ENCODE measurements at regions not wholly inside any gene's neighbourhood (a gene's known extent, or its start where the extent isn't known, plus 50 kb on each side); places are given as distances from the start of the nearest gene placed in this dataset.
"Not testable (repeated sequence)": the region's sequence is repeated elsewhere in the genome, so short reads cannot be mapped to it uniquely, and the experiment has no call there.

DNA sequence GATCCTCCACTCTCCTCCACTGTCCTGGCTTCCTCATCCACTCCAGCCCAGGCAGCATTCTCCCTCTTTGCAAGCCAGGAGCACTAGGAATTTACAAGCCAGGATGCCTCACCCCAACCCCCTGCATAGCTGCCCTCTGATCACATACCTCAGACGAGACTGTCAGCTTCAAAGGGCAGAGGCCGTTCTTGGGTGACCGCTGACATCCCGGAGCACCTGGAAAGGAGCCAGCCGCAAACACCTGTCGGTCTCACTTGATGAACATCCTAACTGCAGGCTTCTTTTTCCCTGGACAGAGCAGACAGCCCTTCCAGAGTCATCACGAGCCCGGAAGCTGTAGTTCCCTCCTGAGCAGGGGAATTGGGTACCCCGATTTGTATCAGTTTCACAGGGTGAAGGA, 451.3 kb upstream of the B3GAT1 start:
- no peak for DNase-seq

DNA sequence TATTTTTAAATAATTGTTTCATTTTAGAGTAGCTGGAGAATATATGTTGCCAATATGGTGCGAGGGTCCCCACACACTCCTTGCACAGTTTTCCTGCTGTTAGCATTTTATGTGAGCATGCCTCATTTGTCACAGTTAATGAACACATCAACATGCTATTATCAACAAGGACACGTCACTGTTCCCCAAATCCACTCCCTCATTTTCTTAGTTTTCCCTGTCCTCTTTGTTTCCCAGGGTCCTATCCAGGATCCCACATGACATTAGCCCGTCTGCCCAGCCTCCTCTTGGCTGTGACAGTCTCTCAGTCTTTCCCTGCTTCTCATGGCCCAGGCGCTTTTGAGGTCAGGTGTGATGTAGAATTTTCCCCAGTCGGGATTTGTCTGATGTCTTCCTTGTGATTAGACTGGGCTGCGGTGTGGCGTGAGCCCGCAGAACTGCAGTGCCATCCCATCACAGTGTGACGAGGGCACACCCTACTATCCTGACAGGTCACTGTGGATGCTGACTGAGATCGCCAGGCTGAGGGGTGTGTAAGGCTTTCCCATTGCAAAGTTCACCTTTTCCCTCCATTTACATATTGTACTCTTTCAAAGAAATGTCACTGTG, 450.6 kb upstream of the B3GAT1 start:
- no peak for DNase-seq

DNA sequence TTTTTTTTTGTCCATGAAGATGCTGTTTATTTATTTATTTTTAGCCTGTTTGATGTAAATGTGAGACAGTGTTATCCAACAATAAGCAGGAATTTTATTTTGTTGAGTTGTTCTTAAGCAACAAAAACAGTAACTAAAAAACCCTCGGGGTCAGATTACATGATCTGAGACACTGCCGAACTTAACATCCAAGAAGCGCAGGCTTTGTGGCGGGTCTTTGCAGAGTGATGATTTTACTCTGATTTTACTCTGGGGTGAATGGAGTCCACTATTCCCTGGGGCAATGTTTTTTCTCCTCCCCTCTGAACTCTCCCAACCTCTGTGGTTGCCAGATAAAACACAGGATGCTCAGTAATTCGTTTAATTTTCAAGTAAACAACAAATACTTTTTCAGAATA, 450.1 kb upstream of the B3GAT1 start:
- no peak for DNase-seq

DNA sequence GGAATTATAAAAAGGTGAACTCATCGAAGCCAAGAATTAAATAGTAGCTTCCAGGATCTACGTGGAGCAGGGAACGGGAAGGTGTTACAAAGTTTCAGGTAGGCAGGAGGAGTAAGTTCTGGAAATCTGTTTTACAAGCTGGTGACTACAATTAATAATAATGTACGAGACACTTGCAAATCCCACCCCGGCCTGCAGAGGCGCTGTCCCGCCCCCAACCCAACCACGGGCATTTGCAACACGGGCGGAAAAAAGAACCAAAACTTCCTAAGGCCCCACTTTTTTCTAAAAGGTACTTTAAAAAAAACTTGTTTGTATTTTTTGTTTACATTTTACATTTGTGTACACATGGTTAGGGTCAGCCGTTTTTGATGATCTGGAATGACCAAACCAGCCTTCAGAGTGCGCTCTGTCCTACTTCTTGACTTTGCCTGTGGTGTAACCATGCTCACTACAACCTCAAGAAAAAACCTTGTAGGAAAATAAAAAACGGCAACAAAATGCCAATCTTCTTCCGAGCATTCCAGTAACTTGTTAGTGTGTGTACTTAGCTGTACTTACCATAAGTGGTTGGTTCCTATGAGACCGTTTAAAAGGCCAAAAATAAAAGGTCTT, 449.6 kb upstream of the B3GAT1 start:
- DNase-seq: no peak

DNA sequence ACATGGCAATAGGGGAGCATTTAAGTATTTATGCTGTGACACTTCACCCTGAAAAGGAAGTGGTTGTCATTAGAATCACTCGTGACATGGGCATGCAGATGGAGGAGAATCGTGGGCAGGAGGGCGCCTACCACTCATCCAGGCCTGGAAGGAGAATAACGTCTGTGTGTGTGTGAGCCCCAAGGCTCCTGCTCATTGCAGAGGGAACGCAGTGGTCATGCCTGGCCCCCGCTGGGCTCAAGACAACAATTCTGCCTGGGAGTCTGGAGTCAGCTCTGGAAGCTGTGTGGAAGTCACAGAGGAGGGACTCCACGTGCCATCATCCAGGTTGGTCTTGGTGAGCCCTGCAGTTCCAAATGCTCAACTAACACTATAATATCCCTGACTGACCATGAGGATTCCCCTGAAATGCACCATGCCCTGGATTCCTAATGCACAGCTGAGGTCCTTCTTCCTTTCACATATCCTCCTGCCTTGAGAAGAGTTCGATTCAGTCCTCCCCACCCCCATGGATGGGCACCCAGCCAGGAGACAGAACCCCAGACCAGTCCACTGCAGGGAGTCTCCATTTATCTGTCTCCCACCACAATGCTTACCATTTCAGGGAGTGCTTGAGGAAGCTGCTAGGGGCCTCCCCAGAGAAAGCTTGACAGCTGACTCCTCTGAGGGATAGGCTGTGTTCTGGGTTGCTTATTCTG, 446.9 kb upstream of the B3GAT1 start:
- no peak for DNase-seq

DNA sequence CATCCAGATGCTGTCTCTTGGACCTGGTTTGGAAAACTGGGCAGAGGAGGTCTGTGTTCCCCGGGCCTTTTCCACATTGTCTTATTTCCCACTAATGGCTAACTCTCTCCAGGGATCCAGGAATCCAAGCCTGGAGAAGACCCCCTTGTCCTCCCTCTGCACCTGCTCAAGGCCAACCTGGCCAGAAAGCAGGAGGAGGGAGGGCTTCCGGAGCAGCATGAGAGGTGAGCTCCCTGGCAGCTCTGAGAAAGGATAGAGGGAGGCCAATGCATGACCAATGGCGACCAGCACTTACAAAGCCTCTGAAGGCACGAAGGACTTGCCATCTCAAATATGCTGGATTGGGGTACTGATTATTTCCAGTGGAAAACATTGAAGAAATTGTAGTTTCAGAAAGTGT, 445.0 kb upstream of the B3GAT1 start:
- DNase-seq: no peak

DNA sequence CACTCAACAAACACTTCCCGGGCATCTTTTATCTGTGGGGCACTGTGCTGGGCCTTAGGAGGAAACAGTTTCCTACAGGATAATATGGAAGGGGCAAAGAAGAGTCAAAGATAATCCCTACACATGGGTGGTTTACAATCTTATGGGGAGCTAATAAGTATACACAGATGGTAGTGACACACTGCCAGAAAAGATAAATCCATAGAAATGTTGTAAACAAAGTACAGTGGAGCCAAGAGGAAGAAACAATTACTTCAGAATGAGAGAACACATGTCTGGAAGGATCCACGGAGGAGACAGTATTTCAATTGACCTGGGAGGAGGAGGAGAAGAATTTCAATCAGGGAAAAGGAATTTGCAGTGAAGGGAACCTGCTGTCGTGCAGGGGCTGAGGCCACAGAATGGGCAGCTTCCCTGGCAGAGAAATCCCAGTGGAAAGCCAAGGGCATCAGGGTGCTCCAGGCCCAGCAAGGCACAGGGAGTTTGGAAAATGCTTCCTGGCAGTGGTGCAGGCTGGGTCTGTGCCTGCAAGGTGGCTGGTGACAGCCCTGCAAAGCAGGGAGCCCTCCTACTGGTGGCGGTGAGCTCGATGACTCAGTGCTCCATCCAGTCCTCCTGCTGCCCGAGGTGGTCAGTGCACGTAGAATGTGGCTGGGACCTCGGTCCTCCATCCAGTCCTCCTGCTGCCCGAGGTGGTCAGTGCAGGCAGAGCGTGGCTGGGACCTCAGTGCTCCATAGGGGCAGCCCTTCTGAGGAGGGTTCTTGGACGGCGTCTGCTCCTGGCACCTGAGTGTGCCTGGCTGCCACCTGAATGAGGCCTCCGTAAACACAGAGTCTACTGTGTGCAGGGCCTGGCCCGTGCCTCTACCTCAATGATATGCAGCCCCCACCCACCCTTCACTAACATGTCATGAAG, 444.3 kb upstream of the B3GAT1 start:
- no peak for DNase-seq

DNA sequence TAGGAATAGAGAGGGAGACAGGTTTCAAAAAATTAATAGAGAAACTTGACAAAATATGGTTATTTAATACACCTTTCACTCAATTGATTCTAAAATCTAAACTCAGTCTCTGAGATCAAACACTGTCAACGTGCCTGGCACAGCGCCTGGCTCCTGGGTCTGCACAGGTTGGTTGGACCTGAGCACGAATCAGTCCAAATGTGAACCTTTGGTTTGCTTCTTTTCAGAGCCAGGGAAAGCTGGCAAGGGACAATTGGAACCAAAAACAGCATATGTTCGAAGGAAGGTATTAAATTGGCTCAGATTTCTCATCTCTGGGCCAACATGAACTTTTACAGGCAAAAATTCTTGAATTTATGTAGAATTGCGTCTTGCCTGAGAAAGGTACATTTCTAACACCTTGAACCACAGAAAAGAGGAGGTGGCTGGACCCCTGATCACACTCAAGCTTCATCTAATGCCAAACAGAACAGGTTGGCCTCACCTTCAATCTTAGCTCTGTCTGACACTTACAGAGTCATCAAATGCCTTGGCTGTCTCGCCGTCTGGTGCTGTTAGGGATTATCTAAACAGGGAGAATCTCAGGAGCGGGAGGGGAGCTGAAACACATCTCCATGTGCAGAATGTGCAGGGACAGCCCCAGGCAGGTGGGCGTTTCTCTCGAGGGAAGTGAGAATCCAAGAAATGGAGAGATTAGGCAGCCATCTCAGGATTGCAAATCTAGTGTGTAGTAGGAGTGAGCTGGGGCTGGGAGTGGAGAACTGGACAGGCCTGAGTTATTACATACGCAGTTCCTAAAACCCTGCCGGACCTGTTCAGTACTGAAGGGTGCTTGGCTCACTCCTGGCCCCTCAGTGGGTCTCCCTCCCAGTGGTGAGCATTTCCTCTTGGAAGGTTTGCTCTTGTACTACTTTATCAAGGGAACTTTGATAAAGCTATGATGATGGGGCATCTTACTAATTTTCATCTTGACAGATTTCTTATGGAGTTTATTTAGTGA, 442.2 kb upstream of the B3GAT1 start:
- no peak for DNase-seq

DNA sequence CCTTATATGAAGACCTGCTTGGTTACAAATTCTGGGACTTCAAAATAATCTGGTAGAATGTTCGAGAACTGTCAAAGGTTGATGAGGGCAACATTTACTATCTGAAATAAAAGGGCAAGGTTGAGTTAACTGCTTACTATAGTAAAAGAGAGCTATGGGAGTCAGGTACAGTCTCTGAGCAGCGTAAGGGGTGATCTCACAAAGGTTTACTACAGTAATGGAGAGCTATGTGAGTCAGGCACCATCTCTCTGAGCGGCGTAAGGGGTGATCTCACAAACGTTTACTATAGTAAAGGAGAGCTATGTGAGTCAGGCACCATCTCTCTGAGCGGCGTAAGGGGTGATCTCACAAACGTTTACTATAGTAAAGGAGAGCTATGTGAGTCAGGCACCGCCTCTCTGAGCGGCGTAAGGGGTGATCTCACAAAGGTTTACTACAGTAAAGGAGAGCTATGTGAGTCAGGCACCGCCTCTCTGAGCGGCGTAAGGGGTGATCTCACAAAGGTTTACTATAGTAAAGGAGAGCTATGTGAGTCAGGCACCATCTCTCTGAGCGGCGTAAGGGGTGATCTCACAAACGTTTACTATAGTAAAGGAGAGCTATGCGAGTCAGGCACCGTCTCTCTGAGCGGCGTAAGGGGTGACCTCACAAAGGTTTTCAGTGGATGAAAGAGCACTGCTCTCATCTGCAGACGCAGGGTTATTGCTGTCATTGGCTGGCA, 439.6 kb upstream of the B3GAT1 start:
- DNase-seq: not testable (repeated sequence)

DNA sequence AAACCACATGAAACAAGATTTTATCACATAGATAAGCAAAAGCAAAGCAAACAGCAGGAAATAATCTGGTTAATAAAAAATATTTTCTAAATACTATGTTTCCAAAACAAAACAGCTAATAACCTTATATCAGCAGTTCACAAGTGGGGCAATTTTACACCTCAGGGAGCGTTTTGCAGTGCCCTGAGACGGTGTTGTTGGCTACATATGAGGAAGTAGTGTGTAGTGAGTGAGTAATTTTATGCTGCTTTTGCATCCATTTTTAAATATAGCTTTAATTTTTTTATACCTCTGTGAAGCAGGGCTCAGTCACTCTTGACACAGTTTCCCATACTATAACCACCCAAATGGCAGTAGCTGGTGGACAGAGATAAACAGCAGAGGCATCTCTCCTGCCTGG, 438.5 kb upstream of the B3GAT1 start:
- DNase-seq: no peak

DNA sequence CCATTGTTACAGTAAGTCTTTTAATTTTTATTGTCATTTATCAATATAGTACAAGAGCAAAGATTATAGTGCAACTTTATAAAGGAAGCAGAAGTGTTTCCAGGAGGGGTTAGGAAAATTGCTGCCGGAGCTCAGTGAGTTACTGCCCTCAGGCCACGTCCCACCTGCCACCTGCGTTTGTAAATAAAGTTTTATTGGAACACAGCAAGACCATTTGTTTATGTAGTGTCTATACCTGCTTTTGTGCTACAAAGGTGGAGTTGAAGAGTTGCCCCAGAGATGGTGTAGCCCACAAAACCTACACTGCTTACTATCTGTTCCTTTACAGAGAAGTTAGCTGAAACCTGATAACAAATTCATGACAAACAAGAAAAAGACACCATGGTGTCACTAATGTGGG, 437.8 kb upstream of the B3GAT1 start:
- no peak for DNase-seq

DNA sequence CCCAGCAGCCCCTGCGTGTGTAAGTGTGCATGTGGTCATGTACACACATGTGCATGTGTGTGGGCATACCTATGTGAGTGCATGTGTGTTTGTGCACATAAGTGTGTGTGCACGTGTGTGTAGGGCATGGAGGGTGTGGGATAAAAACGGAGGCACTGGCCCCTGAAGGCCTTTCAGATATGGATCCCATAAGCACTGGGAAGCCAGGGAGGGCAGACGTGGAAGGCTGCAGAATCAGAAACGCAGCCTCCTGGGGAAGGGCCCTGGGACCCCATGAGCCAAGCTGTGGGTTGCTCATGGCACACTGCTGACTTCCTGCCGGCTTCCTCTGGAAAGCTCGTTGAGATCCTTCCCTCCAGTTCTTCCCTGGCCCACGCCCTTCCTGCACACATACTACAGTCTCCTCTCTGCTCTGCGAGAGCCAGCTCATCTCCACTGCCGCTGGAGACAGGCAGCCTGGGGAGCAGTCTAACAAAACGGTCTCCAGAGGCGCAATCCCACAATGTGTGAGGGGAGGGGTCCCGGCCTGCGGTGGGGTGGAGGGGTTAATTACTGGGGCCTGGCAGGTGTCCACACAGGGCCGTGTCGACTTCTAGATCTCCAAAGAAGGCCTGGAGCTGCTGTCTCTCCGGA, 435.2 kb upstream of the B3GAT1 start:
- DNase-seq: no peak

DNA sequence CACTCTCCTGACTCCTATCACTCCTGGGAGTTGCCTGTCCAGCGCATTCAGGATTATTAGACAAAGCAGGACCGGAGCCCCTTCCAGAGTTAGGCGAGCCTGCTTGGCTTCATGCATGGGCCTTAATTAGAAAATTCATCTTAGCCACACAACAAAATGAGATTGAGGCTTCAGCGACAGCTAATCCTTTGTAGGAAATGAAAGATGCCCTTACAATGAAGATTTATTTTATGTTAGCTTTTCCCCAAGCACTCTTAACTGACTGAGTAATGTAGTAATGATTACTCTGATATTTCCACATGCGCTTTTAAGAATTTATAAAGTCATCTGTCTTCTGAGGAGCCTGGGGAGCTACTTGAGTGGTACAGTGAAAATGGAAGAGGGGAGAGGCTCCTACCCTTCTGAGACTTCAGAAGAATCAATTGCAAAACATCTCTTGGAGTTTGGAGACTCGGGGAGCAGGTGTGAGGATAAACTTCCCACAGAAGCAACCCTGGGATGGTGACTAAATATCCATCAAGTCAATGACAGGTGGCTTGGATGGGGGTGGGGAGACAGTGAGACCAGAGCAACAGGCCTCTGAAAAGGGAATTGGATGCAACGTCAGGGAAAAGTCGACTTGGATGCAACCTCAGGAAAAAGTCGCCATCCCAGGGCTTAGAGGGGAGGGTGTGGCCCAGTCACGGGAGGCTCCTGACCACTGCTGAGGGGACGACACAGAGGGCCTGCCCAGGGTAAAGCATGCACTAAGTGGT, 434.5 kb upstream of the B3GAT1 start:
- no peak for DNase-seq

DNA sequence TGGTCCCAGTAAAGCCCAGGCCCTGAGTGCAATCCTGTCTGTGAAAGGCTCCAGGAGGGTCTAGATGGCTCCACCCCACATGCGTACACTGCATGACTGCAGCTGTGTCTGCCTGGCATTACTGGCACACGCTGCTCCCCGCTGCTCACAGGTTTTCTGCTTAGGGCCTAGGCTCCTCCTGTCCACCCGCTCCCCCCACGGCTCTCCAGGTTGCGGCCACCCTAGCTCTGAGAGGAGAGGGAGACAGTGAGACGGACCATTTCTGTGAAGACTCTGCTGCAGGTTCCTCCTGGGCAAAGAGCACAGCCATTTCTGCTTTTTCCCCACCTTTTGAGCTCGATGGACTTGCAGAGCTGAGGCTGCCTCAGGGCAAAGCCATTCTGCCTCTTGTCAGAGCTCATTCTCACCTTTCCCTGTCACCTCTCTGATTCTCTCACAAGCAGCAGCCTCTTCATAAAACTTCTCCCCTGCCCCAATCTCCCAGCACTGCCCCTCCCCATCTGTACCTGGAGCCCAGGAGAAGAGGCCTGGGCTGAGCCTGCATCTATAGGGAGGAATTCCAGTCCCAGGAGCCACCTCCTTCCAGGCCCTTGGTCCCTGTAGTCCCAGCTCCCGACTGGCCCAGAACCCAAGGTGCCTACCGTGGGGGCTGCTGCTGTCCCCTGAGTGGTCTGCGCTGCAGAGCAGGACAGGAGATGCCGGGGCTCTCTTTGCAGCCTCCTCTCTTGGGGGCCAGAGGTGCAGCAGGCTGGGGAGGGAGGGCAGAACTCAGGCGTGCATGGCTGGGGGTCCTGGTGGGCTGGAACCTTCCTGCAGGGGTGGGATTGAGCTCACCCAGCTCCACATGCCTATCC, 433.7 kb upstream of the B3GAT1 start:
- DNase-seq: no peak

DNA sequence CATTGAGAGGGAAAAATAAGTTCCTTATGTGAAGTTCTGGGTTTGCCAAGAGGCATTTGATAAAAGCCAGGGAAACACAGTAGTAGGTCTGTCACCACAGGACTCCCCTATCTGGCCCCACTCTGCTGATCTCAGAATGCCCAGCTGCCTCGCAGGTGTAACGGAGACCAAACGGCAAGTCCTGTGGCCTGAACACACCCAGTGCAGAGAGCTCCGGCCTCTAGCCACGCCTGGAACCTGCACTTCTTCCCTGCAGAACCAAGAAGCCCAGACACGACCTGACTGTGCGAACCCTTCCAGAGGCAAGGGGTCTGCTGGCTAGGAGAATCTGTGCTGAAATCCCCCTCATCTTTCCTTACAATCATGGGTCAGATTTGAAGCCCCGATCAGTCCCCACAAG, 432.8 kb upstream of the B3GAT1 start:
- DNase-seq: no peak

DNA sequence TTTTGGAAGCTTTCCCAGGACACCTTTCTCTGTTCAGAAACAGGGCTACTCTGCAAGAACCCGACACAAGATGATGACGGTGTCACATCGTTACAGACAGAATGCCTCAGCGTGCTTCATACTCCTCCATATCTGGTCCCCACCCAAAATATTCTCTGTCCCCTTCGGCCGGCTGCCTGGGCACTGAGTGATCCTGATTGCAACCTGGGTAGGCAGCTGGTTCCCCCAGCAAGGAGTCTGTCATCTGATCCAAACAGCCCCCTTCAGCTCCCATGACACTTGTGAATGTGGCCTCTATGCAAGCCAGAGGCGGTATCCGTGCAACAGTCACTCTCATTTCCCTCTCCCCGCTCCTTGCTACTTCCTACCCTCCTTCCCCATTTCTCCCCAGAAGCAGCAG, 431.7 kb upstream of the B3GAT1 start:
- no peak for DNase-seq

DNA sequence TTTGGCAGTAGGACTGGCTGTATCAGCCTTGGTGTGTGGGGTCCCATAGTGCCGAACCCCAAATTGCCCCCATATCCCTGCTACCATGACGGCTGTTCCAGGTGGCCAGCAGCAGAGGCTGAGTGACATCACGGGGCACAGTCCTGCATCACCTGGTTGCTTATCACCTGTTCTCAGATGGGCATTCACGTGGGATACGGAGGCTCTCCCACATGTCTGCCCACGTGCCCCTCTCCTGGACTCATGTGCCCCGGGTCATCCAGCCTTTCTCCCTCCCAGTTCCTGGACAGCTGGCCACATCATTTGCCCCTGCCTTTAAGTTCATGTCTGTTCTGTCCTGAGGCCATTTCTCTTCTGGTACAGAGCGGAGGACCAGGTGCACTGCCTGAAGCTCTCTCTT, 431.0 kb upstream of the B3GAT1 start:
- DNase-seq: no peak

DNA sequence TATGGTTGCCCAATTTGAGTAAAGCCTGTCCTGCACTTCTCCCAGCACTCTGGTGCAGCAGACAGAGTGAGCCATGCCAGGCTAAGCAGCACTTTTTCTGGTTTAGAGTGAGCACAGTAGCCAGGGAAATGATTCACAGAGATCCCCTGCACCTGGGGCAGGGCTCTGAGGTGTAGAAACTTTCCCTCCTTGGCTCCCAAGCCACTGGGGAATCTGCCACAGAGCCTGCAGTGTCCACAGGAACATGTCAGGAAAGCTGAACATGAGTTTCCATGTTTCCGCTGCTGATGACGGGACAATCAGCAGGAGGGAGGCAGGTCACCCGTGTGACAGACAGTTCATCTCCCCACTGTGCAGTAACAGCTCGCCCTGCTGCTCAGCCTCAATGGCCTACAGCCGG, 429.9 kb upstream of the B3GAT1 start:
- no peak for DNase-seq

DNA sequence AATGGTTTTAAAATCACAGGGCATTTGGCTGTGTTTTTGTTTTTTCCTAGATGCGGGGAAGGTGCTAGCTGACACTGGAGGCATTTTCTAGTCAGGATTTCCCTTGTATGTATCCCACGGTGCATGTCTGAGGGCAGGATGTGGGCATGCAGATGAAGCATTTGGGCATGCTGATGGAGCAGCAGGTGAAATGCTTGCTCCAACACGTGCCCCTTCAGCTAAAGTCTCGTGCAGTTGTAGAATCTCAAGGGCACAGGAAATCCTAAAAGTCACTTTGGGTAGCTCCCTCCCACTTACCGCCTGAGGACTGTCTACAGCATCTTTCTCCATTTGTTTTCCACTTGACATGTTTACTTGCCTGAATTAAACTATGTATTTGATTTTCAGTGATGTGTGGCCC, 429.4 kb upstream of the B3GAT1 start:
- DNase-seq: no peak
